GM23248 (cell line): ENCODE measurements at regions not wholly inside any gene's neighbourhood (a gene's known extent, or its start where the extent isn't known, plus 50 kb on each side); places are given as distances from the start of the nearest gene placed in this dataset.

Experiments used
- EZH2 ChIP-seq: fragments of 200-600 bp; sonication (generic); IDR thresholded peaks from 2 replicates; pipeline ENCODE4 v1.6.1; 2018; ENCODE audit warnings: antibody characterized with exemption, mild to moderate bottlenecking; ENCODE audit not compliant: insufficient read depth, poor library complexity, severe bottlenecking
- EZH2phosphoT487 ChIP-seq: fragments of 200-600 bp; sonication (generic); IDR thresholded peaks from 2 replicates; pipeline ENCODE4 v1.6.1; 2018; ENCODE audit warnings: antibody characterized with exemption, moderate library complexity, mild to moderate bottlenecking, low read depth; ENCODE audit not compliant: insufficient read depth

- TF ChIP-seq EZH2phosphoT487 = no peak
- TF ChIP-seq EZH2 = no peak
Observed at GRCh38 chr10:117074621-117075020, 63.4 kb downstream of the VAX1 start.
